IMR-90 (cell line): ENCODE measurements at regions not wholly inside any gene's neighbourhood (a gene's known extent, or its start where the extent isn't known, plus 50 kb on each side); places are given as distances from the start of the nearest gene placed in this dataset.

Source experiments
- ATAC-seq: fragments of 200-7000 bp; cut with Tn5 transposase; 2 replicates; pipeline ENCODE4 v1.9.1; 2020; ENCODE audit warnings: low read depth, mild to moderate bottlenecking, moderate library complexity
- BruUV-seq: library from RNA; stranded (reverse); fragments of 400-500 nt; replicated peaks from 2 replicates; lab custom pipeline; 2021; lab: Mats Ljungman, UMichigan
- CTCF ChIA-PET: fragments of 300-600 bp; formaldehyde crosslinking; extraction: SDS; loops from one replicate; lab custom pipeline; 2021; ENCODE audit warnings: antibody characterized with exemption; lab: Yijun Ruan, JAX
- POLR2A ChIA-PET: fragments of 300-600 bp; sonication (Branson Sonifier 250); formaldehyde crosslinking; loops from one replicate; lab custom pipeline; 2022; ENCODE audit warnings: antibody characterized with exemption; ENCODE audit not compliant: unreplicated experiment; lab: Charles Lee
- DNase-seq: peaks from one replicate; pipeline ENCODE4 v3.0.0; 2013
- H2AFZ ChIP-seq: replicated peaks from 2 replicates; pipeline ENCODE3; 2013; ENCODE audit warnings: low read length, mild to moderate bottlenecking; ENCODE audit not compliant: poor library complexity
- H2AK5ac ChIP-seq: 2 replicates; pipeline ENCODE4 v1.6.1; 2013; ENCODE audit warnings: low read depth, low read length, inconsistent platforms
- H2AK9ac ChIP-seq: replicated peaks from 2 replicates; pipeline ENCODE3; 2013; ENCODE audit warnings: mild to moderate bottlenecking, low read depth, low read length, moderate library complexity; ENCODE audit not compliant: poor library complexity
- H2BK120ac ChIP-seq: 2 replicates; pipeline ENCODE4 v1.6.1; 2013; ENCODE audit warnings: low read depth, low read length, inconsistent platforms
- H2BK15ac ChIP-seq: 3 replicates; pipeline ENCODE4 v1.6.1; 2013; ENCODE audit warnings: low read depth, low read length, inconsistent platforms
- H2BK20ac ChIP-seq: 2 replicates; pipeline ENCODE4 v1.6.1; 2013; ENCODE audit warnings: low read depth, mild to moderate bottlenecking, inconsistent platforms, low read length, moderate library complexity
- H2BK5ac ChIP-seq: 2 replicates; pipeline ENCODE4 v1.6.1; 2013; ENCODE audit warnings: mild to moderate bottlenecking, low read depth, low read length, inconsistent platforms; ENCODE audit not compliant: poor library complexity, severe bottlenecking
- H3K14ac ChIP-seq: replicated peaks from 2 replicates; pipeline ENCODE4 v1.6.1; 2013; ENCODE audit warnings: low read depth, low read length, inconsistent platforms
- H3K18ac ChIP-seq: 2 replicates; pipeline ENCODE4 v1.6.1; 2013; ENCODE audit warnings: low read depth, low read length, control low read depth
- H3K23ac ChIP-seq: 2 replicates; pipeline ENCODE4 v1.6.1; 2013; ENCODE audit warnings: low read depth, low read length, inconsistent platforms
- H3K27ac ChIP-seq: 2 replicates; pipeline ENCODE4 v1.5.1; 2013; ENCODE audit warnings: mild to moderate bottlenecking, control low read depth, low read length; ENCODE audit not compliant: insufficient read depth
- H3K27me3 ChIP-seq: 2 replicates; pipeline ENCODE4 v1.6.1; 2013; ENCODE audit warnings: low read length; ENCODE audit not compliant: control insufficient read depth, insufficient read depth
- H3K36me3 ChIP-seq: 2 replicates; pipeline ENCODE4 v1.6.1; 2013; ENCODE audit warnings: low read length, mixed read lengths; ENCODE audit not compliant: control insufficient read depth, insufficient read depth
- H3K4ac ChIP-seq: 2 replicates; pipeline ENCODE4 v1.6.1; 2013; ENCODE audit warnings: low read depth, low read length, inconsistent platforms
- H3K4me1 ChIP-seq: 2 replicates; pipeline ENCODE4 v1.6.1; 2013; ENCODE audit warnings: low read length, mixed read lengths; ENCODE audit not compliant: control insufficient read depth, insufficient read depth
- H3K4me2 ChIP-seq: 2 replicates; pipeline ENCODE4 v1.6.1; 2013; ENCODE audit warnings: low read depth, mild to moderate bottlenecking, control low read depth, low read length, moderate library complexity
- H3K4me3 ChIP-seq: 2 replicates; pipeline ENCODE4 v1.5.1; 2013; ENCODE audit warnings: low read depth, mild to moderate bottlenecking, control low read depth, low read length, moderate library complexity; ENCODE audit not compliant: insufficient read depth
- H3K56ac ChIP-seq: 2 replicates; pipeline ENCODE4 v1.6.1; 2013; ENCODE audit warnings: low read length, inconsistent platforms; ENCODE audit not compliant: insufficient read depth; ENCODE audit errors: extremely low read depth
- H3K79me1 ChIP-seq, 2 experiments: 2 replicates each; pipeline ENCODE4 v1.6.1; 2013; ENCODE audit warnings: low read length in 2 of 2, inconsistent platforms in 1 of 2, low read depth in 1 of 2
- H3K9ac ChIP-seq: 2 replicates; pipeline ENCODE4 v1.6.1; 2013; ENCODE audit warnings: low read depth, low read length, control low read depth
- H3K9me1 ChIP-seq: 2 replicates; pipeline ENCODE4 v1.6.1; 2013; ENCODE audit warnings: low read length, inconsistent platforms; ENCODE audit not compliant: insufficient read depth
- H3K9me3 ChIP-seq: 2 replicates; pipeline ENCODE4 v1.6.1; 2013; ENCODE audit warnings: low read length; ENCODE audit not compliant: control insufficient read depth, insufficient read depth
- H4K20me1 ChIP-seq: 2 replicates; pipeline ENCODE4 v1.6.1; 2013; ENCODE audit warnings: low read length, inconsistent platforms; ENCODE audit not compliant: insufficient read depth
- H4K5ac ChIP-seq: 2 replicates; pipeline ENCODE4 v1.6.1; 2013; ENCODE audit warnings: mild to moderate bottlenecking, low read depth, low read length, control low read depth
- H4K8ac ChIP-seq, 2 experiments: 2 replicates each; pipeline ENCODE4 v1.6.1; 2013; ENCODE audit warnings: low read depth in 2 of 2, low read length in 2 of 2, control low read depth in 1 of 2, inconsistent platforms in 1 of 2
- H4K91ac ChIP-seq: 2 replicates; pipeline ENCODE4 v1.6.1; 2013; ENCODE audit warnings: low read depth, low read length, inconsistent platforms; ENCODE audit not compliant: insufficient read depth
- BHLHE40 ChIP-seq: fragments of 150-350 bp; IDR thresholded peaks from 2 replicates; pipeline ENCODE4 v1.6.1; 2016; ENCODE audit warnings: mild to moderate bottlenecking, low read depth, low read length
- CEBPB ChIP-seq: IDR thresholded peaks from 2 replicates; pipeline ENCODE4 v1.6.1; 2012; ENCODE audit warnings: low read depth, low read length, improper control_type of control experiment
- CHD1 ChIP-seq: IDR thresholded peaks from 2 replicates; pipeline ENCODE4 v1.6.1; 2012; ENCODE audit warnings: low read depth, low read length, improper control_type of control experiment
- FOS ChIP-seq: fragments of 150-350 bp; IDR thresholded peaks from 2 replicates; pipeline ENCODE4 v1.6.1; 2016; ENCODE audit warnings: low read depth, low read length
- MAFK ChIP-seq: IDR thresholded peaks from 2 replicates; pipeline ENCODE4 v1.6.1; 2012; ENCODE audit warnings: low read depth, low read length, improper control_type of control experiment
- MAZ ChIP-seq: IDR thresholded peaks from 2 replicates; pipeline ENCODE4 v1.6.1; 2012; ENCODE audit warnings: low read depth, mild to moderate bottlenecking, low read length, improper control_type of control experiment, moderate library complexity, borderline replicate concordance
- NFE2L2 ChIP-seq: fragments of 150-350 bp; IDR thresholded peaks from 2 replicates; pipeline ENCODE4 v1.6.1; 2016; ENCODE audit warnings: low read depth, mild to moderate bottlenecking, low read length
- POLR2A ChIP-seq: IDR thresholded peaks from 2 replicates; pipeline ENCODE4 v1.6.1; 2012; ENCODE audit warnings: mild to moderate bottlenecking, low read depth, low read length
- RCOR1 ChIP-seq: IDR thresholded peaks from 2 replicates; pipeline ENCODE4 v1.6.1; 2012; ENCODE audit warnings: mild to moderate bottlenecking, low read length, improper control_type of control experiment; ENCODE audit not compliant: insufficient replicate concordance
- RFX5 ChIP-seq: IDR thresholded peaks from 2 replicates; pipeline ENCODE4 v1.8.0; 2012; ENCODE audit warnings: low read depth, mild to moderate bottlenecking, low read length, moderate library complexity
- SMC3 ChIP-seq: fragments of 150-350 bp; IDR thresholded peaks from 2 replicates; pipeline ENCODE4 v1.6.1; 2016; ENCODE audit warnings: low read depth, mild to moderate bottlenecking, antibody characterized with exemption, low read length, moderate library complexity
- USF2 ChIP-seq: fragments of 150-350 bp; IDR thresholded peaks from 2 replicates; pipeline ENCODE4 v1.6.1; 2017; ENCODE audit warnings: mild to moderate bottlenecking, antibody characterized with exemption, low read length, low read depth
- whole genome bisulfite sequencing, 2 experiments: methylation state at CpG; one replicate each; pipeline versions ENCODE4 v1.1.5 to v1.1.7; 2013; ENCODE audit warnings: missing lambda C conversion rate in 2 of 2; ENCODE audit not compliant: insufficient read length in 1 of 2; ENCODE audit errors: extremely low coverage in 2 of 2; 5-methylcytosine and 5-hydroxymethylcytosine counted together
- dilution Hi-C: fragments of 300-500 bp; cut with HindIII; formaldehyde crosslinking; loops from one replicate; pipeline ENCODE4 v1.14.3; 2018; ENCODE audit warnings: low sequenced_read_pairs; ENCODE audit not compliant: unreplicated experiment
- in situ Hi-C: fragments of 300-500 bp; cut with MboI; formaldehyde crosslinking; loops from 3 replicates; pipeline ENCODE4 v1.14.3; 2019; ENCODE audit warnings: low sequenced_read_pairs, inconsistent platforms, mixed read lengths
- intact Hi-C: fragments of 100-400 bp; cut with micrococcal nuclease; formaldehyde crosslinking; loops from 2 replicates; pipeline ENCODE4 v1.10.0; 2022
- TF ChIP-seq, protein P1 (sequence below): fragments of 150-350 bp; IDR thresholded peaks from 2 replicates; pipeline ENCODE4 v1.6.1; 2016; ENCODE audit warnings: low read depth, mild to moderate bottlenecking, low read length, moderate library complexity, borderline replicate concordance
- TF ChIP-seq, protein P2 (sequence below): conservative IDR thresholded peaks from 2 replicates; pipeline ENCODE4 v1.5.1; 2012; ENCODE audit warnings: mild to moderate bottlenecking, low read depth, low read length, improper control_type of control experiment

DNA sequence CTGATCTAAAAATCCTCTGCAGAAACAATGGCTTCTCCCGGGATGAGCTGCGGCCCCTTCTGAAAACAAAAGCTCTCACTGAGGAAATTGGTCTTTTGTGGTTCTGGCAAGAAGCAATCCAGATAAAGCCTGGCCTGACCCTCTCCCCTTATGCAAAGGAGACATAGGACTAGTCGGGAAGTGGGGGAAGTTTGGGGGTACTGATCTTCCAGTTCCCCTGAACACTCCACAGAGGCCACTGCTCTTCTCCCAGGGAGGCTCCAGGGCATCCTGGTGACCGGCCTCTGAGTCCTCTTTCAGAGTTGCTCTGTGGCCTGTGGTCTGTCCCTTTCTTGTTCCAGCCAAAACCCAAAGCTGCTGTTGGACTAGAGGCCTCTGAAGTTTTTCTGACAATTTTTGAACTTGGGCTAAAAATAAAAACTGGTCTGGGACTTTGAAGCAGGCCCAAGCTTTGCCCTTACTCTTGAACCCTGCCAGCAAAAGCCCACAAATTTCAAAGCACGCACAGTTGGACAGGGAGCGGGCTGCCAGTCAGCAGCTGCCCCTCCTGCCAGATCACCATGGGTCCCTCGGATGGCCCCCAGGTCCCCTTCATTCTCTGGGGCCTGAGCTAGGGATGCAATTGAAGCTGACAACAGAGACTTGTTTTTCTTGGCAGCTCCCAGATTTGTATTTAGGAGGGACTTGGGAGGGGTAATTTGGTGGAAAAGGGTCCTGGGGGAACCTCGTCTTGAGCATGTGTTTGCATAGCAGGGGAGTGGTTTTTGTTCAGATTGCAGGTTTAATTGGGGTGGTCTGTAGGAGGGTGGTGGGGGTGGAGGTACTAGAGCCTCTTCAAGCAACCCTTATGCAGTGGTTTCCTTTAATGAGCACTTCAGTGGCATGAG, 381.6 kb upstream of the CADM1 start:
- Histone ChIP-seq H2BK5ac (no peak overlapping the region), H3K18ac (no peak overlapping the region), H2BK20ac (no peak overlapping the region), H2AK9ac (no peak overlapping the region), H3K4ac (no peak overlapping the region), H4K5ac (no peak overlapping the region), H3K9ac (no peak overlapping the region), H2AFZ (no peak overlapping the region), H2BK15ac (no peak overlapping the region), H3K9me3 (peaks cover under 1% of the 10 kb centered on the region; the same call in 1 of the 2 replicates), H3K27ac (no peak overlapping the region), H3K36me3 (no peaks in the 10 kb centered on the region), H3K79me1 (no peaks in the 10 kb centered on the region), H3K14ac (no peak overlapping the region), H3K4me2 (no peak overlapping the region), H4K91ac (no peak overlapping the region), H3K27me3 (peaks cover 4% of the 10 kb centered on the region), H4K8ac (no peak overlapping the region), H3K9me1 (no peaks in the 10 kb centered on the region), H3K4me3 (no peak overlapping the region), H2BK120ac (no peak overlapping the region), H3K56ac (no peak overlapping the region), H4K20me1 (no peaks in the 10 kb centered on the region), H3K23ac (no peak overlapping the region), H3K4me1 (no peaks in the 10 kb centered on the region), H2AK5ac (no peak overlapping the region)
- no peak for TF ChIP-seq MAZ
- TF ChIP-seq, protein P1, sequence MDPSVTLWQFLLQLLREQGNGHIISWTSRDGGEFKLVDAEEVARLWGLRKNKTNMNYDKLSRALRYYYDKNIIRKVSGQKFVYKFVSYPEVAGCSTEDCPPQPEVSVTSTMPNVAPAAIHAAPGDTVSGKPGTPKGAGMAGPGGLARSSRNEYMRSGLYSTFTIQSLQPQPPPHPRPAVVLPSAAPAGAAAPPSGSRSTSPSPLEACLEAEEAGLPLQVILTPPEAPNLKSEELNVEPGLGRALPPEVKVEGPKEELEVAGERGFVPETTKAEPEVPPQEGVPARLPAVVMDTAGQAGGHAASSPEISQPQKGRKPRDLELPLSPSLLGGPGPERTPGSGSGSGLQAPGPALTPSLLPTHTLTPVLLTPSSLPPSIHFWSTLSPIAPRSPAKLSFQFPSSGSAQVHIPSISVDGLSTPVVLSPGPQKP: no peak
- TF ChIP-seq, protein P2, sequence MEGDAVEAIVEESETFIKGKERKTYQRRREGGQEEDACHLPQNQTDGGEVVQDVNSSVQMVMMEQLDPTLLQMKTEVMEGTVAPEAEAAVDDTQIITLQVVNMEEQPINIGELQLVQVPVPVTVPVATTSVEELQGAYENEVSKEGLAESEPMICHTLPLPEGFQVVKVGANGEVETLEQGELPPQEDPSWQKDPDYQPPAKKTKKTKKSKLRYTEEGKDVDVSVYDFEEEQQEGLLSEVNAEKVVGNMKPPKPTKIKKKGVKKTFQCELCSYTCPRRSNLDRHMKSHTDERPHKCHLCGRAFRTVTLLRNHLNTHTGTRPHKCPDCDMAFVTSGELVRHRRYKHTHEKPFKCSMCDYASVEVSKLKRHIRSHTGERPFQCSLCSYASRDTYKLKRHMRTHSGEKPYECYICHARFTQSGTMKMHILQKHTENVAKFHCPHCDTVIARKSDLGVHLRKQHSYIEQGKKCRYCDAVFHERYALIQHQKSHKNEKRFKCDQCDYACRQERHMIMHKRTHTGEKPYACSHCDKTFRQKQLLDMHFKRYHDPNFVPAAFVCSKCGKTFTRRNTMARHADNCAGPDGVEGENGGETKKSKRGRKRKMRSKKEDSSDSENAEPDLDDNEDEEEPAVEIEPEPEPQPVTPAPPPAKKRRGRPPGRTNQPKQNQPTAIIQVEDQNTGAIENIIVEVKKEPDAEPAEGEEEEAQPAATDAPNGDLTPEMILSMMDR: no peak
- no peak for TF ChIP-seq CHD1
- TF ChIP-seq MAFK: no peak
- TF ChIP-seq RFX5: no peak
- no peak for TF ChIP-seq FOS
- TF ChIP-seq CEBPB: no peak
- no peak for TF ChIP-seq BHLHE40
- TF ChIP-seq USF2: no peak
- TF ChIP-seq NFE2L2: no peak
- TF ChIP-seq SMC3: no peak
- TF ChIP-seq RCOR1: no peak
- no peak for TF ChIP-seq POLR2A
- no TSS peak for BruUV-seq
- 55% methylated on average over 4 of the region's 8 CpGs; no CpG with 5 or more reads in 1 of the 2 experiments for WGBS, 2 experiments
- ChIA-PET POLR2A (interaction anchor here (0.5 kb wide), 1 partner anchor 11 kb away, joined by 3 read pairs; no protein-coding TSS in a partner anchor), CTCF (interaction anchor here (0.7 kb wide), 1 partner anchor 1300 kb away, joined by 3 read pairs; no protein-coding TSS in a partner anchor)
- in situ Hi-C loops (no loop called here), dilution Hi-C loops (no loop called here), intact Hi-C loops (no loop called here)
- DNase-seq: no peak
- ATAC-seq: no peak
